OCI-LY3 (cell line): ENCODE measurements at regions not wholly inside any gene's neighbourhood (a gene's known extent, or its start where the extent isn't known, plus 50 kb on each side); places are given as distances from the start of the nearest gene placed in this dataset.

Experiments used
- EZH2phosphoT487 ChIP-seq: fragments of 200-600 bp; shearing (Covaris generic); IDR thresholded peaks from 2 replicates; pipeline ENCODE4 v1.6.1; 2018; ENCODE audit warnings: antibody characterized with exemption, mixed run types, low read depth
- TF ChIP-seq, protein P1 (sequence below): fragments of 200-600, 300-600 bp; sonication (generic); IDR thresholded peaks from 2 replicates; pipeline ENCODE4 v1.5.1; 2014; ENCODE audit warnings: antibody characterized with exemption, low read length, low read depth

GRCh38 chr5:161085056-161085455 lies 233.0 kb upstream of the ATP10B start:
- TF ChIP-seq, protein P1, sequence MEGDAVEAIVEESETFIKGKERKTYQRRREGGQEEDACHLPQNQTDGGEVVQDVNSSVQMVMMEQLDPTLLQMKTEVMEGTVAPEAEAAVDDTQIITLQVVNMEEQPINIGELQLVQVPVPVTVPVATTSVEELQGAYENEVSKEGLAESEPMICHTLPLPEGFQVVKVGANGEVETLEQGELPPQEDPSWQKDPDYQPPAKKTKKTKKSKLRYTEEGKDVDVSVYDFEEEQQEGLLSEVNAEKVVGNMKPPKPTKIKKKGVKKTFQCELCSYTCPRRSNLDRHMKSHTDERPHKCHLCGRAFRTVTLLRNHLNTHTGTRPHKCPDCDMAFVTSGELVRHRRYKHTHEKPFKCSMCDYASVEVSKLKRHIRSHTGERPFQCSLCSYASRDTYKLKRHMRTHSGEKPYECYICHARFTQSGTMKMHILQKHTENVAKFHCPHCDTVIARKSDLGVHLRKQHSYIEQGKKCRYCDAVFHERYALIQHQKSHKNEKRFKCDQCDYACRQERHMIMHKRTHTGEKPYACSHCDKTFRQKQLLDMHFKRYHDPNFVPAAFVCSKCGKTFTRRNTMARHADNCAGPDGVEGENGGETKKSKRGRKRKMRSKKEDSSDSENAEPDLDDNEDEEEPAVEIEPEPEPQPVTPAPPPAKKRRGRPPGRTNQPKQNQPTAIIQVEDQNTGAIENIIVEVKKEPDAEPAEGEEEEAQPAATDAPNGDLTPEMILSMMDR, result no peak
- no peak for TF ChIP-seq EZH2phosphoT487
